HG02981 (cell line): ENCODE measurements at regions not wholly inside any gene's neighbourhood (a gene's known extent, or its start where the extent isn't known, plus 50 kb on each side); places are given as distances from the start of the nearest gene placed in this dataset.

Source experiments
- ATAC-seq: cut with Tn5 transposase; IDR thresholded peaks from one replicate; pipeline ENCODE4 v1.9.1; 2021; ENCODE audit warnings: mild to moderate bottlenecking, moderate library complexity; ENCODE audit not compliant: unreplicated experiment

DNA sequence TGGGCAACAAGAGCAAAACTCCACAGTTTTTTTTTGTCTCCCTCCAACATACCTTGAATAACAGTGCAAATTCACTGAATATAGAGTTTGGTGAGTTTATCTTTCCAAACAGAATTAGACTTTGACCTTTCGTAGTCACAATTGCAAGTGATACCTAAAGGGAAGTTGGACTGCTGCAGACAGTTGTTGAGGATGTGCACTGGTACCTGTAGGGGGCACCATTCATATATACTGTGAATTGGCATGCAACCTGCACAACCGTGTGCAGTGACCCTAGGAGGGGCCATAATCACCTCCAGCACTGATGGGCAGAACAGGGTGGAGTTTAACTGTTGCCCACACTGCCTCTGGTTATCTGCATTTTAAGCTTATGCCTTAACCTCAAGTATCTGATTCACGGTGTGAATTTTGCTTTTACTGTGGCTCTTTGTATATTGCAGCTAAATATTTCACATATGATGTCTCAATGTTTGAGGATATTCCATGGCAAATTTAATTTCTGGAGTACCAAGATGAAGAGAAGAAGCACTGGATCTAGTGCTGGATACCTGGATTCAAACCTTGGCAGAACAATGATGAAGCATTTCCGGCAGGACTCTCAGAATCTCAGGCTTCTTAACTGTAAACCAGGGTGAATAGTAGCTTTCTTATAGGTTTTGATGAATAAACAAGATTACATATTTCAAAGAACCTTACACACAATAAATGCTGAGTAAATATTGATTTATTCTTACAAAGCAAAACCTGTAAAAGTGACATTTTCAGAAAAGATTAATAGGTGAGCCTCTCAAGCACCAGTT is 144.3 kb downstream of the ACTBL2 start:
- peak; percentile 69 for ATAC-seq

DNA sequence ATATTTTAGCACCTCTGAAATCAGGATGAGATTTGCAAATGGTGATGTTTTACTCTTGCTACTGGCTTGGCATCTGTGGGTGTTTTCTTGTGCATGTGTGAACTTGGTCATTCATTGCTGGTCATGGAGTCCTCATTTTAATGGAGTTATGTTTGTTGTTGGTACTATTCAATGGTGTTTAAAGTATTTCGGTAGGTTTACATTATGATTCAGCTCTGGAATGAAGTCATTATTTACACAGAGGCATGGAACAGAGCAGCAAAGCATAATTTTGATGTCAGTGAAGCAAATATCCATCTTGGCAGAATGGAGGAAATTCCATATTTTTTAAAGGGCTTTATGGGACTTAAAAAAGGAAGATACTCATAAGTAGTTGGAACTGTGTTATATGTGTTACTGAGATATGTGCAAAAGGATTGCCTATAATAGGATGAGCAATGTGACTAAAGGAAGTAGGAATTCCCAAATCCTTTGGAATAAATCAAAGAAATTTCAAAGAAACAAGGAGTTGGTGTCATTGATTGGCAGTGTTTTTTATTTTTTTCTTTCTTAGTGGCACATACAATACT is 147.4 kb downstream of the ACTBL2 start:
- ATAC-seq = no peak

DNA sequence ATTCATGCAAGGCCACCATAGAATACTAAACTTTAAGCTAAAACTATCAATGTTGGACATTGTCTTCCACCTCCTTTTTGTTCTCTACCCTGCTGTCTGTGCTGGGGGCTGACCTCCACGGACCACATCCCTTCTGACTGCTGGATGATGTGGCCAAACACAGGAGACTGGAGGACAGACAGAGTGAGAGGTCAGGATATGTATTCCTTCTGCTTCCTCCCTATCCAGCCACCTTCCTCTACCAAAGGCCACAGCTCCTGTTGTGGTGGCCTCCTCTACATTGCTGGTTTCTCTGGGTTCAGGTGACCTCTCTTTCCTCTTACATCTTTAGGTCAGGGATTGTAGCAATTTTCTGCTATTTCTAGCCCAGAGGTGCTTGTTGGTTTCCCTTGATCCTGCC is 148.1 kb downstream of the ACTBL2 start:
- ATAC-seq = no peak

DNA sequence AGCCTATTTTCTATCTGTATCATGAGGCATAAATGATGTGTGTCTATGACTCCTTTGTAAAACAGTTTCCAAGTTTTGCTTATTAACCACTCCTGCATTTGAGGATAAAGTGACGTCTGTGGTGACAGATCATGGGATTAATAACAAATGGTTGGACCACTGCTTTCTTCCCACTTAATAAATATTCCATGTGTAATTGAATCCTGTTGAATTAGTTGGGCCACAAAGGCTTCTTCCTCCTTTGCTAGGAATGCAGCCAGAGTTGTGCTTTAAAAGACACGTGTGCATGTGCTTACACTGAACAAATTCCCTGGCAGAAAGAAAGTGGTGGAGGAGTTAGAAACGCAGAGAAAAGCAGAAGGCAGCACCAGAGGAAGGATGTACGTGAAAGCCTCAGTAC is 150.2 kb downstream of the ACTBL2 start:
- ATAC-seq = no peak

DNA sequence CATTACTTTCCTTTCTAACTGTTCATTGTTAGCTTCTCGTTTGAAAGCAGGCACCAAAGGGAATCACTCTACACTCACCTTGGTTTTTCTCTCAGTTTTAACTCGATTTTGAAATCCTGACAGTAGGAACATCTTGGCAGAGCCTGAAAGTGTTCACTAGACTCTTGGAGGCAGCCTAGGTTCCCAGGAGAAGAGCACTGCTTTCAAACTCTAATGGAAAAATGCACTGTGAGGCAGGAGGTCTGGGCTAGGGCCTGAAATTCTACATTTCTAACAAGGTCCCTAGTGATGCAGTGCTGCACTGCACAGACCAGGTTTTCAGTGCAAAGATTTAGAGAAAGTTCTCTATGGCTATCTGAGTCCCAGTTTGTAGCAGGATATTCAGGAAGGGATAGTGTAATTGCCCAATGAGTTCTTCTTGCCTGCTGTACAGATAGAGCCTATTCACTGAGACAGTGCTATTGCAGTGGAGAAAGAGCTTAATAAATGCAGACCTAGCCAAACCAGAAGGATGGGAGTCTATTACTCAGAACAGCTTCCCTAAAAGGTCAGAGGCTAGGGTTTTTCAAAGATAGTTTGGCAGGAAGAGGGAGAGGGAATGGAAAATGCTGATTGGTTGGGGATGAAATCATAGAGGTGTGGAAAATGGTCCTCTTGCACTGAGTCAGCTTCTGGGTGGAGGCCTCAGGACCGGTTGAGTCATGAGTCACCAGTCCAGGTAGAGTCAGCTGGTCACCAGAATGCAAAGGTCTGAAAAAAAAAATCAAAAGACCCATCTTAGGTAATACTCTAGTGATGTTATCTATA is 153.9 kb downstream of the GPBP1 start:
- ATAC-seq = no peak

DNA sequence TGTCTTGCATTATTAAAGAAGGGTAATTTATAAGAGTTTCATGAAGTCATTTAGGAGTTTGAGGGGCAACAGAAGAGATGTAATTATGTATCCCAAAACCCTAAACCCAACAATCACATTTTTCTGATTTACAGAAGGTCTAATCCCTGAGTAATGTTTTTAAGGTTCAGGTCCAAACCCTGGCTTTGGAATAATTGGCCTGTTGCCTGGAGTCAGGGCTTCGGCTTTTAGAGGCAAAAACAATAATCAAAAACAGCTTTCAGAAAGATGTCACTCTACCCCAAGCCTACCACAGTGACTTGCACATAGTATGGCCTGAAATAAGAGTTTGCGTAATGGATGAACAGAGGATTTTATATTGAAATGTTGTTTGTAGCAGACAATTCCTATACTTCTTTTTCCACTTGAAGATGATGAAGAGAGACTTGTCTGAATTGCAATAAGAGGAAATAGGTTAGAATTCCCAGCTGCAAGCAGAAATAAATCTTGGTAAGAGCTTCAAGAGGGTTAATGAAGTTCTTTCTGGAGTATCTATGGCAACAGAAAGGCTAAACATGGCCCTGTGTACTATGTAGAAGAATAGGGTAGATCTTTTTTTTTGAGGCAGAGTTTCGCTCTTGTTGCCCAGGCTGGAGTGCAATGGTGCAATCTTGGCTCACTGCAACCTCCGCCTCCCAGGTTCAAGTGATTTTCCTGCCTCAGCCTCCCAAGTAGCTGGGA is 152.0 kb downstream of the GPBP1 start:
- ATAC-seq = no peak

DNA sequence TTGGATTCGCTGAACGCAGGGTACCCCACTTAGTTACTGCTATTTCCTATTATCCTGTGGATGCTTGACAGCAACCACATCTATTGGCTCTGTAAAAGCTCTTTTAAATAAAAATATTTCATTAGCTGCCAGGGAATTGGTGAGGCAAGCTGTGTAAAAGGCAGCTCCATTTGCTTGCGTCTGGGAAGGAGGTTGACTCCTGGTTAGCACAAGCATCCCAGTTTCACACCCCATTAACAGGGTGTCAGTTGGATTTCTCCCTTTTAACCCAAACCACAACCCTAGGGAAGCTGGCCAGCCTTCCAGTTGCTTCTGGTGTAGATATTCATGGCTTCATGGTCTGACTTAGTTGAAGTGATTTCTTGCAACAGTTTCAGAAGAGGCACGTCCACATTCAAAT is 151.0 kb downstream of the GPBP1 start:
- no peak for ATAC-seq

DNA sequence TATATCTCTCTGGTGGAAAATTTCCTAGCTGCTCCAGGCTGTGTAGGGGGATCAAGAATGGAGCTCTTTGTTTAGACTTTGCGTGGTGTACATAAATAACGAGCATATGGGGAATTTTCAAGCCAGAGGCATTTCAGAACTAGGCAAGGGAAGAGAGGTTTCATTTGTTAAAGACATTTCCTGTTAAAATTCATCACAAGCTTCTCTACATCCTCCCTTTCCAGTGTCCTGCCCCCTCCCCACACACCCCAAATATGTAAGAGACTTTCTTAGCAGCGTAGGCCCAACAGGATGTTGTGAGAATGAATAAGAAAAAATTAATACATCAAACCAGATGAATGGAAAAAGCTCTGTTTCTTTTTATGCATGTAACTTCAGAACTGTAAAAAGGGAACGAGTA is 150.3 kb downstream of the GPBP1 start:
- no peak for ATAC-seq

DNA sequence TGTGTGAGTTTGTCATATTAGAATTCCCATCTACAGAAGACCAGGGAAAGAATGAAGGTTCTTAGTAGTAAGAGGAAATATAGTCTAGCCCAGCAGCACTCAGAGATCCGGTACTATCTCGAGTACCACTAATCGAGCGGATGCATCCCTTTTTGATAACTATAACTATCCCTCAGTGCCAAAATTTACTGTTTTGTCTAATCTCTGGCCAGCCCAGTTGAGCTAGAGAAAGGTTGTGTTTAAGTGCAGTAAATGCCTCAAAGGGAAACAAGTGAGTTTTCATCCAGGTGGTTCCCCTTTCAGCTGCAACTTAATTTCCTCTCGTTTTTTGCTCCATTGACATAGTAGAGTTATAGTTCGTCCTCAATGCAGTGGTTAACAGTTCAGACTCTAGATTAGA is 146.7 kb downstream of the GPBP1 start:
- no peak for ATAC-seq

DNA sequence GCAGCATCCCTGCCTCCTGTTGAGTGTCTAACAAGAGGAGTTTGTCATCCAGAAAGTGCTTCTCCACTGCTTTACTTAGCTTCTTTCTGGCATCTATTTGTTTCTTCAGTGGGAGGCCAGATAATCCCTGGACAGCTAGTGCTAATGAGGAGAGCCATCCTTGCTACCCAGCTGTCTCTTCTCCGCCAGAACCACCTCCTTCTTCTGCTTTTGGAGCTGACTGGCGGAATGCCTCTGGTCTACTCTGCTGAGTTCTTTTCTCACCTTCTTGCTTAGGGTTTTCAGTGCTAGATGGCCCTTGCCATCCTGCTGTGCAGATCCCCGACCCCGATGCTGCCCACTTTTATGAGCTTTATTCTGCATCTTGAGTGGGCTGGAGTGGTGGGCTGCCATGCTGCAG is 145.8 kb downstream of the GPBP1 start:
- ATAC-seq = no peak

DNA sequence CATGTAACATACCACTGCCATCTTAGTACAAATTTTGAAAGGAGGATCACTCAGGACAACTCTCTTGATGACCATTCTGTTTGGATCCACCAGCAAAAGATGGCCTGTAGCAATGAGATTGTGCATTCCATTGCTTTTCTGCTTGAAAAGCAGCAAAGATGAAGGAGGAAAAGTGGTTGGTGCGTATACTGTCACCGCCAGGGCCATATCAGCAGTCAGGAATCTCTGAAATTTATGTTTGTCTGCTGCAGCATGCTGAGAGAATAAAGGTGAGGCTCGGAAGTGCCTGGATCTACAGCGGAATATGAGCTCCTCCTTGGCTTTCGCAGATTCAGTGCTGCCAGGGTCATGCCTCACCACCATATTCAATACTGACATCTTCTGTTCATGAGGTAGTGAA is 144.4 kb downstream of the GPBP1 start:
- ATAC-seq = no peak

DNA sequence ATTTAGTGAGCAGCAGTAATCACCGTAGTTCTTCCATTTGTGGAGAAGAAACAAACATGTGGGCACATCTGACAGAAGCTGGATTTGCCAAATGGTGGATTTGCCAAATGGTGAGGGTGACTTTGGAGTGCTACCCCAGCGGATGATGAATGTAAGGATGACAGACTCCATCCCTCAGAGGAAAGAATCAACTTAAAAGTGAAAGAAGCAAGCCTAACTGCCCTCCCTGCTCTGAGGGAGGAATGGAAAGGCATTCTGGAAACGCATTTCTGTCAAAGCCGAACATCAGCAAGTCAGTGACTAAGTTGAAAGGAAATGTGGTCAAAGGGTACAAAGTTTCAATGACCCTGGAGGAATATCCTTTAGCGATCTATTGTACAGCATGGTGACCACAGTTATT is 143.5 kb downstream of the GPBP1 start:
- ATAC-seq = no peak

DNA sequence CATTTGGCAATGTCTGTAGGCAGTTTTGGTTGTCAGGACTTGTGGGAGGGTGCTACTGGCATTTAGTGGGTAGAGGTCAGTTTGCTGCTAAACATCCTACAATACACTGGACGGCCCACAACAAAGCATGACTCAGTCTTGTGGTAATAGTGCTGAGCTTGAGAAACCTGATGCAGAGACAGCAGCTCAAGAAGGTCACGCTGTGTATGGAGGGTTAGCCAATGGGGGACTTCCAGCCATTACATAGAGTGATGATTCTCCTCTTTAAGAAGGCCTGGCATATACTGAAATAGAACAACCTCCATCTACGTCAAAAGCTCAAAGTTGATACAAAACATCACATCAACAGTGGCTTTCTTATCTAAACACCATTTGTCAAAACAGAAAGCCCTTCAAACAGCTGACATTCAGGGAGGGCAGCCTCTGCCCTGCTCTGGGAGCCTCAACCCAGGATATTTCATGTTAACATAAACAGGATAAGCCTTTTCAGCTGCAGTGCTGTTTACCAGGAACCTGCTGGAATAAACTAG is 143.0 kb downstream of the GPBP1 start:
- ATAC-seq = no peak

DNA sequence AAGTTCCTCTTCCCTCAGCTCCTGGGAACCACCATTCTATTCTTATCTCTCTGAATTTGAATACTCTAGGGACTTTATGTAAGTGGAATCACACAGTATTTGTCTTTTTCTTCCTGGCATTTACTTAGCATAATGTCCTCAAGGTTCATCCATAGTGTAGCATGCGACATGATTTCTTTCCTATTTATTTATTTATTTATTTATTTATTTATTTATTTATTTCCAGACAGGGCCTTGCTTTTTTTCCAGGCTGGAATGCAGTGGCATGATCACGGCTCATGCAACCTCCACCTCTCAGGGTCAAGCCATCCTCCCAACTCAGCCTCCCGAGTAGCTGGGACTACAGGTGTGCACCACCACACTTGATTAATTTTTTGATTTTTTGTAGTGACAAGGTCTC is 142.1 kb downstream of the GPBP1 start:
- ATAC-seq = no peak
